Upper lobe of left lung (tissue), 4 donors: ENCODE measurements at regions not wholly inside any gene's neighbourhood (a gene's known extent, or its start where the extent isn't known, plus 50 kb on each side); places are given as distances from the start of the nearest gene placed in this dataset.

Experiments used
- POLR2A ChIP-seq, 4 donors: fragments of 450-650 bp; IDR thresholded peaks; one replicate each; pipeline ENCODE4 v1.5.1; 2016 to 2017; ENCODE audit warnings: antibody characterized with exemption in 4 of 4, mild to moderate bottlenecking in 2 of 4
- POLR2AphosphoS5 ChIP-seq, 2 donors: sonication (generic); formaldehyde crosslinking; IDR thresholded peaks; one replicate each; pipeline ENCODE4 v1.5.1; 2017; ENCODE audit warnings: antibody characterized with exemption in 2 of 2

GRCh38 chr20:53888510-53888909 is 181.9 kb downstream of the BCAS1 start:
- TF ChIP-seq POLR2AphosphoS5 (IDR thresholded peaks at IDR 0.05) (no peak), POLR2A (IDR thresholded peaks at IDR 0.05) (no peak)
